ENCODE measurements at regions not wholly inside any gene's neighbourhood (a gene's known extent, or its start where the extent isn't known, plus 50 kb on each side); places are given as distances from the start of the nearest gene placed in this dataset.

- Histone ChIP-seq H4K20me1 (ENCODE audit: insufficient read depth, low read length) (no peaks in the 10 kb centered on the region), H2AFZ (ENCODE audit: low read depth, low read length) (no peak overlapping the region), H3K27ac (ENCODE audit: low read length) (no peak overlapping the region), H3K4me2 (ENCODE audit: low read length) (no peak overlapping the region), H3K9me3 (ENCODE audit: insufficient read depth, low read length) (no peaks in the 10 kb centered on the region), H3K79me2 (ENCODE audit: low read length) (no peaks in the 10 kb centered on the region), H3K9ac (ENCODE audit: low read length) (no peak overlapping the region), H3K36me3 (replicated peaks; ENCODE audit: low read depth, low read length) (no peaks in the 10 kb centered on the region), H3K4me1 (ENCODE audit: low read length) (no peaks in the 10 kb centered on the region), H3K27me3 (ENCODE audit: low read depth, low read length) (no peaks in the 10 kb centered on the region), H3K4me3 (ENCODE audit: low read length) (no peak overlapping the region)
- TF ChIP-seq CTCF (IDR thresholded peaks at IDR 0.05; ENCODE audit: low read depth, low read length) (no peak), EZH2phosphoT487 (IDR thresholded peaks at IDR 0.05; ENCODE audit: low read depth) (no peak)
Measured at GRCh38 chr4:126991965-126992364, 640.8 kb upstream of the INTU start.

- Histone ChIP-seq H3K79me2 (ENCODE audit: low read length) (no peaks in the 10 kb centered on the region), H3K9me3 (ENCODE audit: insufficient read depth, low read length) (no peaks in the 10 kb centered on the region), H3K27me3 (ENCODE audit: low read depth, low read length) (no peaks in the 10 kb centered on the region), H3K9ac (ENCODE audit: low read length) (no peak overlapping the region), H3K4me2 (ENCODE audit: low read length) (no peak overlapping the region), H3K27ac (ENCODE audit: low read length) (no peak overlapping the region), H4K20me1 (ENCODE audit: insufficient read depth, low read length) (no peaks in the 10 kb centered on the region), H2AFZ (ENCODE audit: low read depth, low read length) (no peak overlapping the region), H3K36me3 (replicated peaks; ENCODE audit: low read depth, low read length) (no peaks in the 10 kb centered on the region), H3K4me1 (ENCODE audit: low read length) (no peaks in the 10 kb centered on the region), H3K4me3 (ENCODE audit: low read length) (no peak overlapping the region)
- TF ChIP-seq EZH2phosphoT487 (IDR thresholded peaks at IDR 0.05; ENCODE audit: low read depth) (no peak), CTCF (IDR thresholded peaks at IDR 0.05; ENCODE audit: low read depth, low read length) (no peak)
Measured at GRCh38 chr4:126992910-126993309, 639.8 kb upstream of the INTU start.

- H3K9me3 ChIP-seq (ENCODE audit: insufficient read depth, low read length) = no peaks in the 10 kb centered on the region
- H3K4me1 ChIP-seq (ENCODE audit: low read length) = no peaks in the 10 kb centered on the region
- no peaks in the 10 kb centered on the region for H4K20me1 ChIP-seq (ENCODE audit: insufficient read depth, low read length)
- no peak overlapping the region for H2AFZ ChIP-seq (ENCODE audit: low read depth, low read length)
- no peaks in the 10 kb centered on the region for H3K79me2 ChIP-seq (ENCODE audit: low read length)
- H3K9ac ChIP-seq (ENCODE audit: low read length) = no peak overlapping the region
- no peak overlapping the region for H3K4me2 ChIP-seq (ENCODE audit: low read length)
- H3K27me3 ChIP-seq (ENCODE audit: low read depth, low read length) = no peaks in the 10 kb centered on the region
- H3K36me3 ChIP-seq (replicated peaks; ENCODE audit: low read depth, low read length) = no peaks in the 10 kb centered on the region
- H3K27ac ChIP-seq (ENCODE audit: low read length) = no peak overlapping the region
- no peak overlapping the region for H3K4me3 ChIP-seq (ENCODE audit: low read length)
- TF ChIP-seq CTCF (IDR thresholded peaks at IDR 0.05; ENCODE audit: low read depth, low read length) (no peak), EZH2phosphoT487 (IDR thresholded peaks at IDR 0.05; ENCODE audit: low read depth) (no peak)
Measured at GRCh38 chr4:126993351-126993750, 639.4 kb upstream of the INTU start.

GRCh38 chr4:126995235-126995634, 637.5 kb upstream of the INTU start:
- TF ChIP-seq EZH2phosphoT487 (IDR thresholded peaks at IDR 0.05; ENCODE audit: low read depth) (no peak), CTCF (IDR thresholded peaks at IDR 0.05; ENCODE audit: low read depth, low read length) (no peak)
- H2AFZ ChIP-seq (ENCODE audit: low read depth, low read length) = peak overlapping the region; percentile 17; the same call in 1 of the 2 replicates

More at GRCh38 chr4:126995235-126995634, 637.5 kb upstream of the INTU start:
- Histone ChIP-seq H3K4me2 (ENCODE audit: low read length) (no peak overlapping the region), H4K20me1 (ENCODE audit: insufficient read depth, low read length) (no peaks in the 10 kb centered on the region), H3K4me3 (ENCODE audit: low read length) (no peak overlapping the region), H3K9me3 (ENCODE audit: insufficient read depth, low read length) (no peaks in the 10 kb centered on the region), H3K36me3 (replicated peaks; ENCODE audit: low read depth, low read length) (no peaks in the 10 kb centered on the region), H3K9ac (ENCODE audit: low read length) (no peak overlapping the region), H3K27ac (ENCODE audit: low read length) (no peak overlapping the region), H3K27me3 (ENCODE audit: low read depth, low read length) (no peaks in the 10 kb centered on the region), H3K4me1 (ENCODE audit: low read length) (no peaks in the 10 kb centered on the region), H3K79me2 (ENCODE audit: low read length) (no peaks in the 10 kb centered on the region)
